Uterus (tissue), 2 donors: ENCODE measurements at regions not wholly inside any gene's neighbourhood (a gene's known extent, or its start where the extent isn't known, plus 50 kb on each side); places are given as distances from the start of the nearest gene placed in this dataset.

ENCODE experiments used
- CTCF ChIP-seq, 4 experiments: fragments of 200-600 bp in 2 of 4; fragments of 450-650 bp in 2 of 4; sonication (generic) in 2 of 4; IDR thresholded peaks; one replicate each; pipeline ENCODE4 v1.5.1; 2016 to 2019; ENCODE audit warnings: antibody characterized with exemption in 4 of 4, mild to moderate bottlenecking in 2 of 4, moderate library complexity in 1 of 4
- POLR2A ChIP-seq, 2 donors: fragments of 450-650 bp; IDR thresholded peaks; one replicate each; pipeline ENCODE4 v1.6.1; 2016; ENCODE audit warnings: antibody characterized with exemption in 2 of 2, mild to moderate bottlenecking in 1 of 2, moderate library complexity in 1 of 2

GRCh38 chr7:52005613-52006012 is 689.0 kb upstream of the COBL start:
- no peak for TF ChIP-seq CTCF (IDR thresholded peaks at IDR 0.05)
- TF ChIP-seq POLR2A (IDR thresholded peaks at IDR 0.05) = no peak
